ENCODE measurements at regions not wholly inside any gene's neighbourhood (a gene's known extent, or its start where the extent isn't known, plus 50 kb on each side); places are given as distances from the start of the nearest gene placed in this dataset.

- no peak for TF ChIP-seq CTCF (IDR thresholded peaks at IDR 0.05)
- Mint-ChIP-seq H3K4me3 (ENCODE audit: unreplicated experiment) (no peak overlapping the region), H3K36me3 (ENCODE audit: unreplicated experiment) (no peaks in the 10 kb centered on the region), H3K27me3 (ENCODE audit: unreplicated experiment) (no peaks in the 10 kb centered on the region), H3K4me1 (ENCODE audit: unreplicated experiment) (peaks cover 8% of the 10 kb centered on the region), H3K9me3 (ENCODE audit: unreplicated experiment) (peaks cover 11% of the 10 kb centered on the region), H3K27ac (ENCODE audit: unreplicated experiment) (no peak overlapping the region)
- DNase-seq (ENCODE audit: extremely low spot score, unreplicated experiment): no peak
Measured at GRCh38 chr6:17020889-17021538, 80.8 kb upstream of the STMND1 start.

GRCh38 chr6:17018425-17018824 lies 83.4 kb upstream of the STMND1 start:
- Mint-ChIP-seq H3K9me3 (ENCODE audit: unreplicated experiment) (peaks cover under 1% of the 10 kb centered on the region), H3K4me3 (ENCODE audit: unreplicated experiment) (no peak overlapping the region), H3K27me3 (ENCODE audit: unreplicated experiment) (no peaks in the 10 kb centered on the region), H3K27ac (ENCODE audit: unreplicated experiment) (no peak overlapping the region), H3K4me1 (ENCODE audit: unreplicated experiment) (peaks cover 17% of the 10 kb centered on the region), H3K36me3 (ENCODE audit: unreplicated experiment) (no peaks in the 10 kb centered on the region)
- no peak for DNase-seq (ENCODE audit: extremely low spot score, unreplicated experiment)
- TF ChIP-seq CTCF (IDR thresholded peaks at IDR 0.05): no peak

- H3K36me3 Mint-ChIP-seq (ENCODE audit: unreplicated experiment): no peaks in the 10 kb centered on the region
- TF ChIP-seq CTCF (IDR thresholded peaks at IDR 0.05): no peak
- no peaks in the 10 kb centered on the region for H3K9me3 Mint-ChIP-seq (ENCODE audit: unreplicated experiment)
- H3K4me3 Mint-ChIP-seq (ENCODE audit: unreplicated experiment): no peak overlapping the region
- no peaks in the 10 kb centered on the region for H3K27me3 Mint-ChIP-seq (ENCODE audit: unreplicated experiment)
- no peak overlapping the region for H3K27ac Mint-ChIP-seq (ENCODE audit: unreplicated experiment)
- no peak for DNase-seq (ENCODE audit: extremely low spot score, unreplicated experiment)
- peaks cover 17% of the 10 kb centered on the region for H3K4me1 Mint-ChIP-seq (ENCODE audit: unreplicated experiment)
Measured at GRCh38 chr6:17017416-17017815, 84.4 kb upstream of the STMND1 start.

- no peak overlapping the region for H3K4me3 Mint-ChIP-seq (ENCODE audit: unreplicated experiment)
- H3K9me3 Mint-ChIP-seq (ENCODE audit: unreplicated experiment): no peaks in the 10 kb centered on the region
- peaks cover 9% of the 10 kb centered on the region for H3K4me1 Mint-ChIP-seq (ENCODE audit: unreplicated experiment)
- peak overlapping the region; percentile 76 for H3K27ac Mint-ChIP-seq (ENCODE audit: unreplicated experiment)
- no peaks in the 10 kb centered on the region for H3K36me3 Mint-ChIP-seq (ENCODE audit: unreplicated experiment)
- H3K27me3 Mint-ChIP-seq (ENCODE audit: unreplicated experiment): no peaks in the 10 kb centered on the region
- no peak for TF ChIP-seq CTCF (IDR thresholded peaks at IDR 0.05)
- DNase-seq (ENCODE audit: extremely low spot score, unreplicated experiment): no peak
Measured at GRCh38 chr6:17015551-17016381, 86.1 kb upstream of the STMND1 start.

GRCh38 chr6:17015144-17015543 lies 86.7 kb upstream of the STMND1 start:
- Mint-ChIP-seq H3K27ac (ENCODE audit: unreplicated experiment) (peak overlapping the region; percentile 76), H3K4me3 (ENCODE audit: unreplicated experiment) (no peak overlapping the region), H3K27me3 (ENCODE audit: unreplicated experiment) (no peaks in the 10 kb centered on the region), H3K9me3 (ENCODE audit: unreplicated experiment) (no peaks in the 10 kb centered on the region), H3K36me3 (ENCODE audit: unreplicated experiment) (no peaks in the 10 kb centered on the region), H3K4me1 (ENCODE audit: unreplicated experiment) (peaks cover 9% of the 10 kb centered on the region)
- no peak for TF ChIP-seq CTCF (IDR thresholded peaks at IDR 0.05)
- DNase-seq (ENCODE audit: extremely low spot score, unreplicated experiment): no peak
